ENCODE measurements at regions not wholly inside any gene's neighbourhood (a gene's known extent, or its start where the extent isn't known, plus 50 kb on each side); places are given as distances from the start of the nearest gene placed in this dataset.

DNA sequence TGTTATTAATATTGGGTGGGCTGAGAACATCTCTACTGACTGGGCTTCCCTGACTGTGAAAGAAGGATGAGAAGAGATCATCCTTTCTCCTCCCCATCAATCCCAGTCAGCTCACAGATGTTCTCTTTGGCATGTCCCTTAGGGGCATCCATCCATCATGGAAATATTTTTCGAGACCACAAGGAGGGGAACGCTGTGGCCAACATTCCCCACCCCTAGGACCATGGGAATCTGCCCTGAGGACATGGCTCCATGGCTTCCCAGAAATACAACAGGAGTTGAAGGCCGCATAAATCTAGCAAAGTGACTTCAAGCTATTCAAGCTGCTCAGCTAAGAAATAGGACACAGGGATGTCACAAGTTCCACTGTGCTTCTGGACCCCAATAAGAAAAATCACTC, 456.8 kb downstream of the MED13L start:
- Histone ChIP-seq H3K79me2 (no peaks in the 10 kb centered on the region), H3K4me2 (no peak overlapping the region), H3K9me3 (ENCODE audit: low read depth) (no peaks in the 10 kb centered on the region), H3K4me1 (ENCODE audit: insufficient read depth) (peaks cover 13% of the 10 kb centered on the region), H3K27me3 (no peaks in the 10 kb centered on the region), H3K27ac (no peak overlapping the region), H4K20me1 (ENCODE audit: insufficient read depth, poor library complexity, severe bottlenecking) (no peaks in the 10 kb centered on the region), H2AFZ (no peak overlapping the region), H3K9me2 (replicated peaks; ENCODE audit: insufficient read depth) (no peaks in the 10 kb centered on the region), H3K4me3 (no peak overlapping the region), H3K36me3 (replicated peaks; ENCODE audit: insufficient read depth, low read depth) (no peaks in the 10 kb centered on the region)
- 67% methylated on average over 3 of the region's 3 CpGs for WGBS (ENCODE audit: low lambda C conversion rate, missing lambda C conversion rate)
- DNase-seq (ENCODE audit: low spot score) = no peak
- TF ChIP-seq EZH2phosphoT487 (IDR thresholded peaks at IDR 0.05; ENCODE audit: low read depth, severe bottlenecking, unreplicated experiment) (no peak), EZH2 (IDR thresholded peaks at IDR 0.05; ENCODE audit: borderline replicate concordance) (no peak)
- TF ChIP-seq, protein P1, sequence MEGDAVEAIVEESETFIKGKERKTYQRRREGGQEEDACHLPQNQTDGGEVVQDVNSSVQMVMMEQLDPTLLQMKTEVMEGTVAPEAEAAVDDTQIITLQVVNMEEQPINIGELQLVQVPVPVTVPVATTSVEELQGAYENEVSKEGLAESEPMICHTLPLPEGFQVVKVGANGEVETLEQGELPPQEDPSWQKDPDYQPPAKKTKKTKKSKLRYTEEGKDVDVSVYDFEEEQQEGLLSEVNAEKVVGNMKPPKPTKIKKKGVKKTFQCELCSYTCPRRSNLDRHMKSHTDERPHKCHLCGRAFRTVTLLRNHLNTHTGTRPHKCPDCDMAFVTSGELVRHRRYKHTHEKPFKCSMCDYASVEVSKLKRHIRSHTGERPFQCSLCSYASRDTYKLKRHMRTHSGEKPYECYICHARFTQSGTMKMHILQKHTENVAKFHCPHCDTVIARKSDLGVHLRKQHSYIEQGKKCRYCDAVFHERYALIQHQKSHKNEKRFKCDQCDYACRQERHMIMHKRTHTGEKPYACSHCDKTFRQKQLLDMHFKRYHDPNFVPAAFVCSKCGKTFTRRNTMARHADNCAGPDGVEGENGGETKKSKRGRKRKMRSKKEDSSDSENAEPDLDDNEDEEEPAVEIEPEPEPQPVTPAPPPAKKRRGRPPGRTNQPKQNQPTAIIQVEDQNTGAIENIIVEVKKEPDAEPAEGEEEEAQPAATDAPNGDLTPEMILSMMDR (IDR thresholded peaks at IDR 0.05; ENCODE audit: poor library complexity) = no peak

GRCh38 chr12:115818973-115819372, 458.5 kb downstream of the MED13L start:
- no peak for DNase-seq (ENCODE audit: low spot score)
- no peaks in the 10 kb centered on the region for H3K79me2 ChIP-seq
- no peaks in the 10 kb centered on the region for H3K9me3 ChIP-seq (ENCODE audit: low read depth)
- no peak overlapping the region for H3K4me2 ChIP-seq
- H3K4me3 ChIP-seq = no peak overlapping the region
- no peaks in the 10 kb centered on the region for H3K36me3 ChIP-seq (replicated peaks; ENCODE audit: insufficient read depth, low read depth)
- no peaks in the 10 kb centered on the region for H3K27me3 ChIP-seq
- H3K27ac ChIP-seq = no peak overlapping the region
- TF ChIP-seq EZH2phosphoT487 (IDR thresholded peaks at IDR 0.05; ENCODE audit: low read depth, severe bottlenecking, unreplicated experiment) (no peak), EZH2 (IDR thresholded peaks at IDR 0.05; ENCODE audit: borderline replicate concordance) (no peak)
- TF ChIP-seq, protein P1 (IDR thresholded peaks at IDR 0.05; ENCODE audit: poor library complexity) = no peak
- 84% methylated on average over 5 of the region's 5 CpGs for WGBS (ENCODE audit: low lambda C conversion rate, missing lambda C conversion rate)
- H3K9me2 ChIP-seq (replicated peaks; ENCODE audit: insufficient read depth) = no peaks in the 10 kb centered on the region
- no peaks in the 10 kb centered on the region for H4K20me1 ChIP-seq (ENCODE audit: insufficient read depth, poor library complexity, severe bottlenecking)
- H3K4me1 ChIP-seq (ENCODE audit: insufficient read depth) = peaks cover 13% of the 10 kb centered on the region
- no peak overlapping the region for H2AFZ ChIP-seq

DNA sequence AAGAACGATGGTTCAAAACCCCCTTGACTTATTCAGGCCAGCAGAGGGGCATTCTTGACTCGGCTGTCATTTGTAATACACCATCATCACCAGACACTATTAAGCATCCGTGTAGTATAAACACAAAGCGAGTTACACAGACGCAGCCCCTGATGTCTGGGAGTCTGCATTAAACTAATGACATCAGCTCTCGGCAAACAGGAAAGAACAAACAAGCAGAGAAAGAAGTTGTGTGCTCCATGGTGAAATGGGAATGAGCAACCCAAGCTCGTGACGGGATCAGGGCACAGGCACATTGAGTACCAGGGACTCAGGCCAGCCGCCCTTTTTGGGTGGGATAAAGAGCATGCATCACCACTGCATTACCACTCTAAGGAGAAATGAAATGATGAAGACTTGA, 460.1 kb downstream of the MED13L start:
- DNase-seq (ENCODE audit: low spot score) = peak; percentile 48
- Histone ChIP-seq H3K27me3 (no peaks in the 10 kb centered on the region), H3K79me2 (no peaks in the 10 kb centered on the region), H3K4me2 (peak overlapping the region; percentile 1), H3K9me2 (replicated peaks; ENCODE audit: insufficient read depth) (no peaks in the 10 kb centered on the region), H3K27ac (peak overlapping the region; percentile 52), H3K36me3 (replicated peaks; ENCODE audit: insufficient read depth, low read depth) (no peaks in the 10 kb centered on the region), H3K4me3 (no peak overlapping the region), H2AFZ (no peak overlapping the region), H3K4me1 (ENCODE audit: insufficient read depth) (peaks cover 10% of the 10 kb centered on the region), H4K20me1 (ENCODE audit: insufficient read depth, poor library complexity, severe bottlenecking) (no peaks in the 10 kb centered on the region), H3K9me3 (ENCODE audit: low read depth) (no peaks in the 10 kb centered on the region)
- 17% methylated on average over 9 of the region's 9 CpGs for WGBS (ENCODE audit: low lambda C conversion rate, missing lambda C conversion rate)
- TF ChIP-seq EZH2phosphoT487 (IDR thresholded peaks at IDR 0.05; ENCODE audit: low read depth, severe bottlenecking, unreplicated experiment) = no peak
- no peak for TF ChIP-seq EZH2 (IDR thresholded peaks at IDR 0.05; ENCODE audit: borderline replicate concordance)
- TF ChIP-seq, protein P1 (IDR thresholded peaks at IDR 0.05; ENCODE audit: poor library complexity) = no peak

GRCh38 chr12:115815924-115816323, 461.6 kb downstream of the MED13L start:
- 93% methylated on average over 7 of the region's 7 CpGs for WGBS (ENCODE audit: low lambda C conversion rate, missing lambda C conversion rate)
- TF ChIP-seq, protein P1 (IDR thresholded peaks at IDR 0.05; ENCODE audit: poor library complexity) = no peak
- peaks cover 10% of the 10 kb centered on the region for H3K4me1 ChIP-seq (ENCODE audit: insufficient read depth)
- H3K36me3 ChIP-seq (replicated peaks; ENCODE audit: insufficient read depth, low read depth) = no peaks in the 10 kb centered on the region
- DNase-seq (ENCODE audit: low spot score) = no peak
- H3K27me3 ChIP-seq = no peaks in the 10 kb centered on the region
- H3K4me3 ChIP-seq = no peak overlapping the region
- no peaks in the 10 kb centered on the region for H3K9me3 ChIP-seq (ENCODE audit: low read depth)
- H3K4me2 ChIP-seq = no peak overlapping the region
- H2AFZ ChIP-seq = no peak overlapping the region
- H3K27ac ChIP-seq = no peak overlapping the region
- no peaks in the 10 kb centered on the region for H3K9me2 ChIP-seq (replicated peaks; ENCODE audit: insufficient read depth)
- H3K79me2 ChIP-seq = no peaks in the 10 kb centered on the region
- no peaks in the 10 kb centered on the region for H4K20me1 ChIP-seq (ENCODE audit: insufficient read depth, poor library complexity, severe bottlenecking)

All from hepatocyte (in vitro differentiated cells).